Spleen (tissue), 11 donors: ENCODE measurements at regions not wholly inside any gene's neighbourhood (a gene's known extent, or its start where the extent isn't known, plus 50 kb on each side); places are given as distances from the start of the nearest gene placed in this dataset.

ENCODE experiments used
- DNase-seq: peaks from one replicate; pipeline ENCODE4 v3.0.0-alpha.2; 2020
- H3K27ac ChIP-seq, 8 donors: fragments of 200-600 bp; sonication (generic) in 7 of 8; 1 replicate in 4 of 8; 2 replicates in 4 of 8; pipeline versions ENCODE4 v1.5.0 to v1.8.0; 2016 to 2021; ENCODE audit warnings: inconsistent platforms in 4 of 8, mild to moderate bottlenecking in 4 of 8, moderate library complexity in 1 of 8
- H3K27me3 ChIP-seq, 7 donors: fragments of 200-600 bp; sonication (generic) in 6 of 7; replicated peaks in 1 of 7; 1 replicate in 4 of 7; 2 replicates in 3 of 7; pipeline versions ENCODE4 v1.5.0 to v1.8.0; 2016 to 2021; ENCODE audit warnings: inconsistent platforms in 3 of 7, mild to moderate bottlenecking in 1 of 7
- H3K36me3 ChIP-seq, 6 donors: fragments of 200-600 bp; sonication (generic) in 5 of 6; 1 replicate in 4 of 6; 2 replicates in 2 of 6; pipeline versions ENCODE4 v1.5.0 to v1.8.0; 2016 to 2021; ENCODE audit warnings: inconsistent platforms in 2 of 6
- H3K4me1 ChIP-seq, 6 donors: fragments of 200-600 bp; sonication (generic) in 5 of 6; 1 replicate in 3 of 6; 2 replicates in 3 of 6; pipeline versions ENCODE4 v1.5.0 to v1.8.0; 2016 to 2021; ENCODE audit warnings: inconsistent platforms in 3 of 6
- H3K4me3 ChIP-seq, 8 donors: fragments of 200-600 bp; sonication (generic) in 7 of 8; 1 replicate in 4 of 8; 2 replicates in 4 of 8; pipeline versions ENCODE4 v1.5.0 to v1.8.0; 2016 to 2021; ENCODE audit warnings: inconsistent platforms in 4 of 8, mild to moderate bottlenecking in 4 of 8, moderate library complexity in 2 of 8
- H3K9me3 ChIP-seq, 8 donors: fragments of 200-600 bp; sonication (generic) in 7 of 8; 1 replicate in 4 of 8; 2 replicates in 4 of 8; pipeline versions ENCODE4 v1.5.0 to v1.8.0; 2016 to 2021; ENCODE audit warnings: inconsistent platforms in 4 of 8
- POLR2A ChIP-seq, 3 donors: fragments of 450-650 bp; IDR thresholded peaks; one replicate each; pipeline ENCODE4 v1.5.1; 2017; ENCODE audit warnings: antibody characterized with exemption in 3 of 3, mild to moderate bottlenecking in 1 of 3
- POLR2AphosphoS5 ChIP-seq, 3 donors: sonication (generic); formaldehyde crosslinking; IDR thresholded peaks; one replicate each; pipeline ENCODE4 v1.5.1; 2017; ENCODE audit warnings: antibody characterized with exemption in 3 of 3
- WGBS, 5 donors: extraction: QIAGEN DNeasy Blood & Tissue Kit in 3 of 5; methylation state at CpG; one replicate each; pipeline versions ENCODE4 v1.1.5 to v1.1.7; 2013 to 2018; 5-methylcytosine and 5-hydroxymethylcytosine counted together
- intact Hi-C: fragments of 100-400 bp; cut with DNase I; formaldehyde crosslinking; loops from one replicate; pipeline ENCODE4 v1.15.0; 2023; ENCODE audit warnings: low total_unique reads
- TF ChIP-seq, protein P1 (sequence below), 11 experiments: fragments of 200-600 bp in 7 of 11; fragments of 450-650 bp in 4 of 11; sonication (generic) in 4 of 11; IDR thresholded peaks in 8 of 11; conservative IDR thresholded peaks in 3 of 11; 1 replicate in 7 of 11; 2 replicates in 4 of 11; pipeline versions ENCODE4 v1.4.0 to v1.8.0; 2016 to 2021; ENCODE audit warnings: antibody characterized with exemption in 11 of 11, inconsistent platforms in 4 of 11, mild to moderate bottlenecking in 1 of 11
- donor health status: healthy with polysubstance abuse.
- donor health status: DM: no; HTN: no; CAD: no; lungs with moderate emphysema.
- donor health status: DM: no; HTN: no; CAD: no.
- donor health status: Bipolar disorder and iron deficiency.
- donor health status: healthy.
- donor health status: DM: no; HTN: no; CAD: no.
- donor health status: DM: yes; HTN: yes; CAD: no.

DNA sequence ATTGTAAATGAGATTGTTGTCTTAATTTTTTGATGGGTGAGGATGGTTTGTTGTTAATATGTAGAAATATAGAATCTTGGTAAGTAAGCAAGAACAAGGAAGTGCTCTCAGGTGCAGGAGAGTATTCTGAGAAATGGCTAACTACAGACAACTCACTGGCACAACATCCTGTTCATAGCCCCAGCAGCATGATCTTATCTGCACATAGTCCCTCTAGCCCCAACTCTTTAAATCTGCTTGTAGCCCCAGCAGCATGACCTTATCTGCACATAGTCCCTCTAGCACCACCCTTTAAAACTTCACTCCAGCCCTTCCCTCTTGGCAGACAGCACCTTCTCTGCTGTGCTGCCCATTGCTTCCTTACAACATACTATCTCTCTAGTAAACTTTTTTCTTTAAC lies 1957.1 kb upstream of the ADGRL3 start:
- Histone ChIP-seq H3K4me3 (no peak overlapping the region), H3K9me3 (peaks cover 0 to 24% (median 10%) of the 10 kb centered on the region in 8 donors), H3K27ac (no peak overlapping the region), H3K27me3 (no peaks in the 10 kb centered on the region), H3K4me1 (no peaks in the 10 kb centered on the region), H3K36me3 (no peaks in the 10 kb centered on the region)
- intact Hi-C loops: no loop called here
- DNase-seq: no peak
- TF ChIP-seq POLR2AphosphoS5 (IDR thresholded peaks at IDR 0.05) (no peak), POLR2A (IDR thresholded peaks at IDR 0.05) (no peak)
- TF ChIP-seq, protein P1, sequence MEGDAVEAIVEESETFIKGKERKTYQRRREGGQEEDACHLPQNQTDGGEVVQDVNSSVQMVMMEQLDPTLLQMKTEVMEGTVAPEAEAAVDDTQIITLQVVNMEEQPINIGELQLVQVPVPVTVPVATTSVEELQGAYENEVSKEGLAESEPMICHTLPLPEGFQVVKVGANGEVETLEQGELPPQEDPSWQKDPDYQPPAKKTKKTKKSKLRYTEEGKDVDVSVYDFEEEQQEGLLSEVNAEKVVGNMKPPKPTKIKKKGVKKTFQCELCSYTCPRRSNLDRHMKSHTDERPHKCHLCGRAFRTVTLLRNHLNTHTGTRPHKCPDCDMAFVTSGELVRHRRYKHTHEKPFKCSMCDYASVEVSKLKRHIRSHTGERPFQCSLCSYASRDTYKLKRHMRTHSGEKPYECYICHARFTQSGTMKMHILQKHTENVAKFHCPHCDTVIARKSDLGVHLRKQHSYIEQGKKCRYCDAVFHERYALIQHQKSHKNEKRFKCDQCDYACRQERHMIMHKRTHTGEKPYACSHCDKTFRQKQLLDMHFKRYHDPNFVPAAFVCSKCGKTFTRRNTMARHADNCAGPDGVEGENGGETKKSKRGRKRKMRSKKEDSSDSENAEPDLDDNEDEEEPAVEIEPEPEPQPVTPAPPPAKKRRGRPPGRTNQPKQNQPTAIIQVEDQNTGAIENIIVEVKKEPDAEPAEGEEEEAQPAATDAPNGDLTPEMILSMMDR (IDR thresholded peaks at IDR 0.05 in 8 of 11, conservative IDR thresholded peaks at IDR 0.05 in 3 of 11): no peak

DNA sequence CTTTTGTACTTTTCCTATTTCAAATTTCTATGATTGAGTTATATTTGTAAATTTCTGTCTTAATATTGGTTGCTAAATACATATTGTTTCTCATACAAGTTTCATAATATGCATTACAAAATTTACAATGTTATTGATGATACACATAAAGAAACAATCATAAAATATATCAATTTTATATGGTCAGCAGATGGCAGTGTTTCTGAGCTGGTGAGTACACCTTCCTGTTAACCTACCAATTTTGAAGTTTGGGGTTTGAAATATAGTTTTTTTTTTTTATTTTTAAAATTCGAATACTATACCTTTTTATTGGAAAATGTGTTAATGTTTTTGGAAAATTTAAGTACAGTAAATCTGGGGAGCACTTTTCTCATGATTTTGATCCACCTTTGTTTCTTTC lies 1953.1 kb upstream of the ADGRL3 start:
- no peak overlapping the region for H3K4me3 ChIP-seq
- no peak overlapping the region for H3K27ac ChIP-seq
- peaks cover 0 to 15% (median 9%) of the 10 kb centered on the region in 8 donors for H3K9me3 ChIP-seq
- intact Hi-C loops: no loop called here
- H3K4me1 ChIP-seq: no peaks in the 10 kb centered on the region
- TF ChIP-seq POLR2A (IDR thresholded peaks at IDR 0.05) (no peak), POLR2AphosphoS5 (IDR thresholded peaks at IDR 0.05) (no peak)
- TF ChIP-seq, protein P1 (IDR thresholded peaks at IDR 0.05 in 8 of 11, conservative IDR thresholded peaks at IDR 0.05 in 3 of 11): no peak
- no peaks in the 10 kb centered on the region for H3K36me3 ChIP-seq
- 2 to 13% (median 4%) methylated on average over 1 of the region's 1 CpG for WGBS, 5 donors
- no peak for DNase-seq
- no peaks in the 10 kb centered on the region for H3K27me3 ChIP-seq

DNA sequence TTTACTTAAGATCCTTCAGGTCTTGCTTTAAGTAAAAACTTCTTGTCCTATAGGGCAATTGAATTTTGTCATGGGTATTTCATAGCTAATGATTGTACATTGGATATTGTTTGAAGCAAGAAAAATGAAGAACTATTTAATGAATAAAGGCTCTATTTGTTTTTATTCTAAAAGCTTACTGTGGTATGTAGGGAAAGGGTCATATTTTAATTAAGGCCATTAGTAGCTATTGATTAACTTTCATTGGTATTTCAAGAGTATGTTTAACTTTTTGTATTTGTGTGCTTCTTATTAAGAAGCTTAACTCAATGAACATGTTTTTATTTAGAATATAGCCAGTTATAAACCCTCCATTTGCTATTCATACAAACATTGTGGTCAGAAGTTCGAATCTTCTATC lies 1951.8 kb upstream of the ADGRL3 start:
- no peaks in the 10 kb centered on the region for H3K4me1 ChIP-seq
- H3K27me3 ChIP-seq: no peaks in the 10 kb centered on the region
- peaks cover 0 to 6% (median under 1%) of the 10 kb centered on the region in 8 donors for H3K9me3 ChIP-seq
- WGBS, 5 donors: 43 to 69% (median 56%) methylated on average over 1 of the region's 1 CpG
- no peak overlapping the region for H3K27ac ChIP-seq
- TF ChIP-seq POLR2A (IDR thresholded peaks at IDR 0.05) (no peak), POLR2AphosphoS5 (IDR thresholded peaks at IDR 0.05) (no peak)
- TF ChIP-seq, protein P1 (IDR thresholded peaks at IDR 0.05 in 8 of 11, conservative IDR thresholded peaks at IDR 0.05 in 3 of 11): no peak
- no peaks in the 10 kb centered on the region for H3K36me3 ChIP-seq
- intact Hi-C loops: no loop called here
- no peak overlapping the region for H3K4me3 ChIP-seq
- DNase-seq: no peak

DNA sequence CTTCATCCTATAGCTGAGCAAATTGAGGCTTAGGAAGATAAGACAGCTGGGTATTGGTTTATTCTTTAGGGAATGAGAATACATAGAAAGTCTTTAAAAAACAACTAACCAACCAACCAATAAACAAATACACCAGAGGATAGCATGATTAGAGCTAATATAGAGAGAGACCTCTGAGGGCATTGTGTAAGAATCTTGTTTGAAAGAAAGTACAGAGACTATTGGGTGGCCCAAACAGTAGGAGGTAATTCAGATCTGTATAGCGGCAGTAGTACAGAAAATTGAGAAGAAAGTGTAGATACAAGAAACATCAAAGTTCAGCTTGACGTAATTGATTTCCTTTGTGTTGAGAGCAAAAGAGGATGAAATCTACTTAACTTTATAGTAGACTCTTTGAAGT lies 1951.0 kb upstream of the ADGRL3 start:
- H3K36me3 ChIP-seq: no peaks in the 10 kb centered on the region
- no peaks in the 10 kb centered on the region for H3K27me3 ChIP-seq
- WGBS, 5 donors: 39 to 88% (median 46%) methylated on average over 2 of the region's 2 CpGs
- H3K4me1 ChIP-seq: no peaks in the 10 kb centered on the region
- DNase-seq: no peak
- TF ChIP-seq POLR2AphosphoS5 (IDR thresholded peaks at IDR 0.05) (no peak), POLR2A (IDR thresholded peaks at IDR 0.05) (no peak)
- TF ChIP-seq, protein P1 (IDR thresholded peaks at IDR 0.05 in 8 of 11, conservative IDR thresholded peaks at IDR 0.05 in 3 of 11): no peak
- intact Hi-C loops: no loop called here
- H3K4me3 ChIP-seq: no peak overlapping the region
- peaks cover 0 to 3% (median 0%) of the 10 kb centered on the region in 8 donors for H3K9me3 ChIP-seq
- H3K27ac ChIP-seq: no peak overlapping the region
